GM12892 (cell line): ENCODE measurements at regions not wholly inside any gene's neighbourhood (a gene's known extent, or its start where the extent isn't known, plus 50 kb on each side); places are given as distances from the start of the nearest gene placed in this dataset.
"Not testable (repeated sequence)": the region's sequence is repeated elsewhere in the genome, so short reads cannot be mapped to it uniquely, and the experiment has no call there.

Experiments used
- DNase-seq: peaks from one replicate; pipeline ENCODE4 v3.0.0; 2011; ENCODE audit not compliant: insufficient read length
- FAIRE-seq: peaks from 2 replicates; lab custom pipeline; 2011; peaks lifted over from hg19 to GRCh38; lab: Jason Lieb, UNC
- POLR2A ChIP-seq: IDR thresholded peaks from 2 replicates; pipeline ENCODE4 v1.6.1; 2011; ENCODE audit warnings: low read depth, low read length, control low read depth
- POLR2AphosphoS5 ChIP-seq: IDR thresholded peaks from 2 replicates; pipeline ENCODE4 v1.6.1; 2011; ENCODE audit warnings: low read depth, low read length, control low read depth
- TAF1 ChIP-seq: IDR thresholded peaks from 2 replicates; pipeline ENCODE4 v1.6.1; 2011; ENCODE audit warnings: low read depth, mild to moderate bottlenecking, control low read depth, low read length, borderline replicate concordance

DNA sequence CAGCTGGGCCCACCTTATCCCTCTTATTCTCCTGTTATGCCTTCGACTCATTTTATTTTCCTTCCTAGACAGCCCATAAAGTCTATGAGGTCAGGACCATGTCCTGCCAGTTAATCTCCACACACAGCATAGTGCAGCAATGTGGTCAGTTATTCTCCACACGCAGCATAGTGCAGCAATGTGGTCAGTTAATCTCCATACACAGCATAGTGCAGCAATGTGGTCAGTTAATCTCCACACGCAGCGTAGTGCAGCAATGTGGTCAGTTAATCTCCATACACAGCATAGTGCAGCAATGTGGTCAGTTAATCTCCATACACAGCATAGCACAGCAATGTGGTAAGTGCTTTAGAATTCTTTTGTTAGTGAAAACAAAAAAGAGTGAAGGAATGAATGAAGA is 77.8 kb downstream of the TEX36 start:
- DNase-seq: no peak
- TF ChIP-seq POLR2AphosphoS5 (no peak), POLR2A (no peak), TAF1 (no peak)
- no peak for FAIRE-seq

DNA sequence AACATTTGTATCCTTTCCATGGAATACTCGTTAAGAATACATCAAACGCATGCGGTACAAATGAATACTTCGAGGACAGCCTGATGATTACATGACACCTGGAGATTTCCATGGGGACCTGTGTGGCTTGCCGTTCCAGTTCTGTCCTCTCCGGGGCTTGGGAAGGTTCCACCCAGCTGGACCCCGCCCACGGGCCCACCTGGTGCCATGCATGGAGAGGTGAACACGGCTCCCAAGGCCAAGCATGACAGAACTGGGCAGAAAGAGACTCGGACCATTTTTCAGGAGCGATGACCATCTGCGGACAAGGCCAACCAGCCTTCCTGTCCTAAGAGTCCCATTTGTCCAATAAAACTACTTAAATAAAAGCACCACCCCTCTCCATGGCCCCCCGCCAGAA is 80.1 kb downstream of the TEX36 start:
- TF ChIP-seq POLR2A (no peak), POLR2AphosphoS5 (no peak), TAF1 (no peak)
- FAIRE-seq (no peak), DNase-seq (no peak)

DNA sequence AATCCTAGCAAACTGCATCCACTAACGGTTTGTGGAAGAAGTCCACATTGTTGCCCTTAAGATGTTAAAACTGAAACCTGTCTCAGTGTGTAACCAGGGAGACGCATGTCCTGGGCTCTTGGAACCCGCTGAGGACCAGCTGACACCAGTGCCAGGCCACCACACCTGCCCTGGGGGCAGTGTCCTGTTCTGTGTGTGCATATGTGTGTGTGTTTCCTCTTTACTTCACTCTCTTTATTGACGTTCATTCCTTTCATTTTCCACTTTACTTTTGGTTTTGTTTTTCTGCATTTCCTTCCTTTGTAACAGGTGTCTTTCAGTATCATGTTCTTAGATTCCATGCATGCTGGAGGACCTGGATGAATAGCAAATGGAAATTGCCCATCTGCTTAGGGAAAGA is 83.8 kb downstream of the TEX36 start:
- DNase-seq: no peak
- TF ChIP-seq POLR2AphosphoS5: no peak
- no peak for TF ChIP-seq POLR2A
- no peak for TF ChIP-seq TAF1
- FAIRE-seq: no peak

DNA sequence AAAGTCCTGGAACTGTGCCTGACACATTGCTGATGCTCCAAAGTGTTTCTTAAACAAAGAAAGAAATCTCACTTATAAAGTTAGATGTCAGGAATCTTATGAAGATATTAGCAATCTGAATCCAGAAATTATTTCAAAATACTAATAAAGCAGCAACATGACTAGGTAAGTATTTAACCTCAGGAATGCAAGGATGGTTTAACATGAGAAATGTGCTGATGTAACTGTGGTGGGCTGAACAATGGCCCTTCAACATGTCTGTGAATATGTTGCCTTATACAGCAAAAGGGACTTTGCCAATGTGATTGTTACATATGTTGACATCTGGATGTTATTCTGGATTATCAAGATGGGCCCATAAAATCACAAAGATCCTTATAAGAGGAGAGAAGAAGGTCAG is 87.1 kb downstream of the TEX36 start:
- TF ChIP-seq POLR2AphosphoS5: no peak
- no peak for TF ChIP-seq TAF1
- no peak for TF ChIP-seq POLR2A
- no peak for FAIRE-seq

GRCh38 chr10:125593644-125594043 is 89.3 kb downstream of the TEX36 start:
- TF ChIP-seq POLR2A: no peak
- TF ChIP-seq POLR2AphosphoS5: no peak
- no peak for TF ChIP-seq TAF1
- DNase-seq (no peak), FAIRE-seq (no peak)

More for the DNA sequence above, 87.1 kb downstream of the TEX36 start:
- no peak for DNase-seq

- DNase-seq (no peak), FAIRE-seq (no peak)
- TF ChIP-seq TAF1 (no peak), POLR2AphosphoS5 (no peak), POLR2A (no peak)
Measured at GRCh38 chr10:125592897-125593296, 90.1 kb downstream of the TEX36 start.

DNA sequence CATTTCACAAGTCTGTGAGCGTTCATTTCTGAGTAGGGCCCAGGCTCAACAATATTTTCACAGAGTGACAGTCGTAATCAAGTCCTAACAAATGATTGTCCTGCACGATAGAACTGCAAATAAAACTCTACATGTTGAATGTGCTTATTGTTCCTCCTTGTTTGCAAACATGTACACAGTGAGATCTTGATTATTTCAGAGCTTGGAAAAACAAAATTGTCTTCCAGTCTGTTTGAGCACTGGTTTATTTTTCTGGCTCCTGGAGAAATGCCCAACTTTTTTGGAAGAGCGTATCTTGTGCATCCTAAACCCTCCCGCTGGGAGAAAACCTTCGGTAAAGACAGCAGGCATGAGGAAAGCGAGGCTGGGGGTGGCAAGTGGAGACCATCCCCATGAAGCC is 91.1 kb downstream of the TEX36 start:
- no peak for FAIRE-seq

GRCh38 chr10:125588738-125589137 is 94.2 kb downstream of the TEX36 start:
- FAIRE-seq, DNase-seq: not testable (repeated sequence)

More for the DNA sequence above, 91.1 kb downstream of the TEX36 start:
- no peak for DNase-seq
- TF ChIP-seq POLR2A: no peak
- TF ChIP-seq TAF1: no peak
- no peak for TF ChIP-seq POLR2AphosphoS5

GRCh38 chr10:125584954-125585353 is 98.0 kb downstream of the TEX36 start:
- DNase-seq (no peak), FAIRE-seq (no peak)
- TF ChIP-seq POLR2AphosphoS5 (no peak), POLR2A (no peak), TAF1 (no peak)

DNA sequence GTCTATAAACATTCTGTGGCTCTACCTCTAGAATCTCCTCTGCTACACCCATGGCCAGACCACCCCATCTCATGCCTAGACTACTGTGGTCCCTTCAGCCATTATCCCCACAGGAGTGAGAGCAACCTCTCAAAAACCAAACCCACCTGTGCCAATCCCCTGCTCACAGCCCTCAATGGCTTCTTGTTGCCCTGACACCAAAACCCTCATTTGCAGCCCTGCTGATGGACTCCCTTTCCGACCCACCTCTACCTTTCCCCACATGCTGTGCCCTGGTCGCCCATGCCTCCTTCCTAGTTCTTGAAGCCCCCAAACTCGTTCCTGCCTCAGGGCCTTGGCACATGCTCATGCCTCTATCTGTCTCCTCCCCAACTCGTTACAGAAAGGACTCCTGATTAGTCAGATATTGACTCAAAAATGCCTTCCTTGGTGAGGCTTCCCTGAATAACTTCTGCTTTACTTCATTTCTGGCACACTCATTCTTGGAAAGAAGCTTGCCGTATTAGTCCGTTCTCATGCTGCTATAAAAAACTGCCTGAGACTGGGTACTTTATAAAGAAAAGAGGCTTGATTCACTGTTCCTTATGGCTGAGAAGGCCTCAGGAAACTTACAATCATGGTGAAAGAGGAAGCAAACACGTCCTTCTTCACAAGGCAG is 104.2 kb downstream of the TEX36 start:
- DNase-seq (no peak), FAIRE-seq (no peak)
- no peak for TF ChIP-seq TAF1
- TF ChIP-seq POLR2A: no peak
- TF ChIP-seq POLR2AphosphoS5: no peak

GRCh38 chr10:125575843-125576242 is 107.1 kb downstream of the TEX36 start:
- TF ChIP-seq TAF1 (no peak), POLR2AphosphoS5 (no peak), POLR2A (no peak)
- DNase-seq (no peak), FAIRE-seq (no peak)

- TF ChIP-seq POLR2A: no peak
- no peak for TF ChIP-seq TAF1
- no peak for TF ChIP-seq POLR2AphosphoS5
- DNase-seq (no peak), FAIRE-seq (no peak)
Measured at GRCh38 chr10:125568156-125568555, 114.8 kb downstream of the TEX36 start.

DNA sequence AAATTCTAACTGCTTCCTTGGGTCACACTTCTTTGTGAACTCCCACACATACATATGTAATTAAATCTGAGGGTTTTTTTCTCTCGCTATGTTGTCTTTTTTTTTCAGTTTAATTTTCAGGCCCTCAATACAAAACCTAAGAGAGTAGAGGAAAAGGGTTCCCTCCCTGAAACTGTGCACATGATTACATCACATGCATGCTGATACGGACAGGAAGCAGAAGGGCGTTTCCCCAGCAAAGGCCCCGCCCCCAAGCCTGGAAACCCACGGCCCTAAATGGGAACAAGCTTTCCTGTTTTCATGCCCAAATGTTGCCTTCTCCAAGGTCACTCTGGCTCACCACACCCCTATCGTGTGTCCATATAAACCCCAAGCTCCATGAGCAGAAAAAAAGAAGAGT is 115.4 kb downstream of the TEX36 start:
- no peak for DNase-seq
- FAIRE-seq: no peak
- TF ChIP-seq POLR2AphosphoS5 (no peak), POLR2A (no peak), TAF1 (no peak)
